ENCODE measurements at regions not wholly inside any gene's neighbourhood (a gene's known extent, or its start where the extent isn't known, plus 50 kb on each side); places are given as distances from the start of the nearest gene placed in this dataset.

DNA sequence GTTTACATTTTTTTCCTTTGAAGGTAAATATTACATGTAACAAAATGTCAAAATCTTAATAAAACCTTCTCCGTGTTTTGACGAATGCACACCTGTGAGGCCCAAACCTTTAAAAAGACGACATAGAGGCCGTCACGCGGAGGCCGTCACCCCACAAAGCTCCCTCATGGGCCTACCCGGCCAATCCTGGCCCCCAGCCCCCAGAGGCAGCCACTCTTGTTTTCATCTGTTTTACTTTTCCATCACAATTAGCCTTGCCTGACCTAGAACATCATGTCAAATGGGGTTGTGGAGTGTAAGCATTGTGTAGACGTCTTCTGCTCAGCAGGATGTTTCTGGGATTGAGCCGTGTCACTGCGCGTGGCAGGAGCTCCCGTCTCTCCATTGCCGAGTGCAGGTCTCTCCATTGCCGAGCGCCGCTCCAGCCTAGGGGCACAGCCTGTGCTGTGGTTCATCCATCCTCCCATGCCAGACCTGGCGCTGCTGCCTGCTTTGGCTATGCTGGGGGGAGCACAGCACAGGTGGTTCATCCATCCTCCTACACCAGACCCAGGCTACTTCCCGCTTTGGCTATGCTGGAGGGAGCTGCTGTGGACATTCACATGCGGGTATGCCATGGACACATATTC, 52.2 kb upstream of the IRX4 start:
- H3K27ac Mint-ChIP-seq = no peak overlapping the region
- peaks cover 18% of the 10 kb centered on the region for H3K27me3 Mint-ChIP-seq
- H3K36me3 Mint-ChIP-seq = no peaks in the 10 kb centered on the region
- no peak overlapping the region for H3K4me3 Mint-ChIP-seq
- H3K9me3 Mint-ChIP-seq (ENCODE audit: low read depth) = no peaks in the 10 kb centered on the region
- no peaks in the 10 kb centered on the region for H3K4me1 Mint-ChIP-seq (ENCODE audit: low read depth)

DNA sequence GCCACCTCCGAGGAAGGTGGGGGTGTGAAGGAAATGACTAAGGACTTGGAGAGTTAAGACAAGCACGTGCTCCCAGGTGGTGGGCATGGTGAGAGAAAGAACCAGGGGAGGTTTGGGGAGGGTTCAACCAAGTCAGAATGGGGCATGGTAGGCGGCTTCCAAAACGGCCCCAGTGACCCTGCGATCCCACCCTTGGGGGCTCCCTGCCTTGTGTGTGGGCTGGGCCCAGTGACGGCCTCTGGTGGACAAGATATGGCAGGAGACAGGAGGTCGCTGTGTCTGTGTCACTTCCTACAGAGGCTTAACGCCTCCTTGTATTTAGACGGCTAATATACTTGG, 51.3 kb upstream of the IRX4 start:
- no peaks in the 10 kb centered on the region for H3K4me1 Mint-ChIP-seq (ENCODE audit: low read depth)
- H3K36me3 Mint-ChIP-seq = no peaks in the 10 kb centered on the region
- peaks cover 15% of the 10 kb centered on the region for H3K27me3 Mint-ChIP-seq
- H3K27ac Mint-ChIP-seq = no peak overlapping the region
- H3K9me3 Mint-ChIP-seq (ENCODE audit: low read depth) = no peaks in the 10 kb centered on the region
- H3K4me3 Mint-ChIP-seq = no peak overlapping the region

DNA sequence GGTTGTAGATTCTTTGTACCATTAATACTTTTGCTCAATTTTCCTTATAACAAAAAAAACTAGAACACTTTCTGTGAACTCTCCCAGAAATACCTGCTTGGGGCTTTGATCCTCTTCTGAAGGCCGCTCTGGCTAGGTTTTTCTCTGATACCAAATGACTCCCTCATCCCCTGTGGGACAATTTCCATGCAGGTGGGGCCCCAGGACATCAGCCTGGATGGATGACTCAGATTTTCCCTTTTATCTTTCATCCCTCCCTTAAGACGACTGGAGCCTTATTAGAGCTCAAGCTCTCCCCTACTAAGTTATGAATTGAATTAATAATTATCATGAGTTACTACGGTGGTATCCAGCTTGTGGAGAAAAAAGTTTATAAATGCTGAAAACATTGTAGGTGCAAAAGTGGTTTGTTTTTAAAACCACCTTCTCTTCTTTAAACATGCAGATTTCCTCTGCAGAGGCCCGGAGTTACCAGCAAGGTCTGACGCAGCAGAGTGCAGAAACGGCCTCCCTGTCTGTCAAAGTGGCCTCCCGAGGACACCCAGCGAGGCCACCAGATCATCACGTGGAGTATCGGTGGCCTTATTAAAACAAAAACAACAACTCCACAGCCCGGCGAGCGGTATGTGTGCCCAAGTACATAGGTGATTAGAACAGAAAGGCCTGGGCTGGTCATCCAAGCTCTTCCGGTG, 50.8 kb upstream of the IRX4 start:
- Mint-ChIP-seq H3K27ac (no peak overlapping the region), H3K36me3 (no peaks in the 10 kb centered on the region), H3K9me3 (ENCODE audit: low read depth) (no peaks in the 10 kb centered on the region), H3K27me3 (peaks cover 15% of the 10 kb centered on the region), H3K4me3 (no peak overlapping the region), H3K4me1 (ENCODE audit: low read depth) (no peaks in the 10 kb centered on the region)
